LNCAP (cell line): ENCODE measurements at regions not wholly inside any gene's neighbourhood (a gene's known extent, or its start where the extent isn't known, plus 50 kb on each side); places are given as distances from the start of the nearest gene placed in this dataset.

Source experiments
- TF ChIP-seq, protein P1 (sequence below): fragments of 450-650 bp; IDR thresholded peaks from 2 replicates; pipeline ENCODE4 v1.5.1; 2017; ENCODE audit warnings: mild to moderate bottlenecking

GRCh38 chr10:61342858-61343572 is 110.2 kb downstream of the TMEM26 start:
- TF ChIP-seq, protein P1, sequence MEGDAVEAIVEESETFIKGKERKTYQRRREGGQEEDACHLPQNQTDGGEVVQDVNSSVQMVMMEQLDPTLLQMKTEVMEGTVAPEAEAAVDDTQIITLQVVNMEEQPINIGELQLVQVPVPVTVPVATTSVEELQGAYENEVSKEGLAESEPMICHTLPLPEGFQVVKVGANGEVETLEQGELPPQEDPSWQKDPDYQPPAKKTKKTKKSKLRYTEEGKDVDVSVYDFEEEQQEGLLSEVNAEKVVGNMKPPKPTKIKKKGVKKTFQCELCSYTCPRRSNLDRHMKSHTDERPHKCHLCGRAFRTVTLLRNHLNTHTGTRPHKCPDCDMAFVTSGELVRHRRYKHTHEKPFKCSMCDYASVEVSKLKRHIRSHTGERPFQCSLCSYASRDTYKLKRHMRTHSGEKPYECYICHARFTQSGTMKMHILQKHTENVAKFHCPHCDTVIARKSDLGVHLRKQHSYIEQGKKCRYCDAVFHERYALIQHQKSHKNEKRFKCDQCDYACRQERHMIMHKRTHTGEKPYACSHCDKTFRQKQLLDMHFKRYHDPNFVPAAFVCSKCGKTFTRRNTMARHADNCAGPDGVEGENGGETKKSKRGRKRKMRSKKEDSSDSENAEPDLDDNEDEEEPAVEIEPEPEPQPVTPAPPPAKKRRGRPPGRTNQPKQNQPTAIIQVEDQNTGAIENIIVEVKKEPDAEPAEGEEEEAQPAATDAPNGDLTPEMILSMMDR: no peak

DNA sequence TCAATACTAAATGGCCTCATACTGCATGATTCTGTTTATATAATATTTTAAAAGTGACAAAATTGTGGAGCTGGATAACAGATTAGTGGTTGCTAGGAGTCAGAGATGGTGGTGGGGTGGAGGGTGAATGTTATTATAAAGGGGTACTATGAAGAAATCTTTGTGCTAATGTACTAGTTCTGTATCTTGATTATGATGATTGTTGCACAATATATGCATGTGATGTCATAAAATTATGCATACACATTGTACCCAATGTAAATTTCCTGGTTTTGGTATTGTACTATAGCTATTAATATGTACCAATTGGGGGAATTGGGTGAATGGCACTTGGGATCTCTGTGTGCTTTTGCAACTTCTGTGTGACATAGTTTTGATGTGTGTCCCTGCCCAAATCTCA is 112.2 kb downstream of the TMEM26 start:
- TF ChIP-seq, protein P1: no peak

GRCh38 chr10:61338146-61338545 is 115.0 kb downstream of the TMEM26 start:
- TF ChIP-seq, protein P1: no peak

DNA sequence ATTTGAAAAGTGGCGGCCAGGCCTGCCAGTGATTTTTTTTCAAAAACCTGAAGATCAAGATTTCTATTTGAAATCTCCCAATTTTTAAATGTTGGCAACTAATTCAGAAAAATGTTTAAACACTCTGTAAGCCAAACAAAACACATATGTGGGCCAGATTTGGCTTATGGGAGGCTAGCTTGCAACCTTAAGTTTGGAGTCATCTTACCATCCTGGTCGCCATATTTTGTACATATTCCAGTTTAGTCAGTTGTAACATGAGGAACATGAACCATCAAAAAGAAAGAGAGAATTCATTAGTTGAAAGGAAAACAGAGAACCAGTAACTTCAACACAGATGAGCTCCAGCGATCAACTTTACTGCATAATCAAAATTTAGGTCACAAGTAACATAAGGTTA is 115.4 kb downstream of the TMEM26 start:
- TF ChIP-seq, protein P1: no peak

DNA sequence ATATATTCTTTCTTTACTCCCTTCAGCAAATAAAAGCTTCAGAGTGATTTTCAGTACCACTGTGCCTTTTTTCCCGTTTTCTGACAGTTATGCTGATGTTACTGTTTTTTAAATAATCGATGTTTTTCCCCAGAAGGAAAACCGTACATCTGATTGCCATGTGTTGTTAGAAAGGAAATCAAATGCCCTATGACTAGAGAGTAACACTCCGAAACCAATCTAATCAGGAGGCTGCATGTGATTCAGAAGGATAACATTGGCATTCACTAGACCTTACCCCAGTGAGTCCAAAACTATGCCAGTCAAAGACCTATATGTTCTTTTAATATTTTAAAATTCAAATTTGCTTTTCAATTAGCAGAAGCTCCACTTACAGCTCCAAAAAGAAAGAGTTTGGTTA is 116.3 kb downstream of the TMEM26 start:
- TF ChIP-seq, protein P1: no peak

DNA sequence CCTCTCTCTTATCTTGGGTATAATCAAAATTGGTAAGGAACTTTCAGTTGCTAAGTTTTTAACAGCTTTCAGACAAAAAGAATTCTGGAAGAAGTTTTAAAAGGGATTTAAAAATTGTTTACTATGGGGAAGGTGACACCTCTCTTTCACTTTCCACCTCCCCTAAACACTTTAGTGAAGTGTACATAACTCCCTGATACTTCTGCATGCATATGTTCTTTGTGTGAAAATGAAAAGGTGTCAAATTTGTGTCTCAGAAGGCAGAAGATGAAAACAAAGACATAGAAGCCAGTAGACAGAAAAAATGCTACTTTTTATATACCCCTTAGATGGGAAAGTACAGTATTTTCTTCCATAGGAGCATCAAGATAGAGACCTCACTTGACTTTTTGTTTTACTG is 117.8 kb downstream of the TMEM26 start:
- TF ChIP-seq, protein P1: no peak

DNA sequence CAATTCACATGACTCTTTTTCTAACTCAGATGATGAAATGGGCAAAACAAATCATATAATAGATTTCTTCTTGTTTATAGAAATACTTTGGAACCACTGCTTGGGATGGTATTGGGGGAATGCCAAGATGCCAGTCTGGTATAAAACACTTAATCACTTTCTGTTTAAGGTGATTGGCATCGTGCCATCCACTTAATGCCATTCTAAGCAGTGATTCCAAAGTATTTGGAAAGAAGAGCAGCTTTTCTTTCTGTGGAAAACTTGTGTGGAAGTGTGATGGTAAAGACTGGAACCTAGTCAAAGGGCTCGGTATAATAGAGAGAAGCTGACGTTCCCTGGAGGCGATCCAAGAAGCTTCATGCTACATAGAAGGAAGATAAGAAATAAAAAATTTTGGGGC is 120.6 kb downstream of the TMEM26 start:
- TF ChIP-seq, protein P1: no peak

DNA sequence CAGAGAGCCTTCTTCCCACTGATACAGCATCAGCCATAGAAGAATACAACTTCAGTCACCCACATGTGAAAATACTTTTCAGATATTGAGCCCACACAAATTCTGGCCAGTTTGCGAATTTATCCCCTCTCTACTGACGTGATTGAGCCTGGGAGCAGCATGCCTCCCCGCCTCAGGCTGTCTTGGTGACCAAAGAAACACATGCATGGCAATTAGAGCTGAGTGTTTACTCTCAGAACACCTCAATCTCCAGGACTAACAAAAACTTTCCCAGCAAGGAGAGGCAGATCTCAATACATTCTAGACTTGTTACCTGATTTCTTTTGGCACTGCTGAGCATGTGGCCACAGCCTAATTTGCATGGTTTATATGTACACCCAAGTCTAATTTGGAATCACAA is 122.5 kb downstream of the TMEM26 start:
- TF ChIP-seq, protein P1: no peak
